MCF 10A (cell line): ENCODE measurements at regions not wholly inside any gene's neighbourhood (a gene's known extent, or its start where the extent isn't known, plus 50 kb on each side); places are given as distances from the start of the nearest gene placed in this dataset.

ENCODE experiments used
- BruUV-seq: library from RNA; stranded (reverse); fragments of 400-500 nt; replicated peaks from 2 replicates; lab custom pipeline; 2021; lab: Mats Ljungman, UMichigan
- CTCF ChIA-PET: fragments of 300-600 bp; sonication (Branson Sonifier 250); formaldehyde crosslinking; extraction: SDS; loops from one replicate; lab custom pipeline; 2021; ENCODE audit warnings: antibody characterized with exemption, inconsistent platforms; lab: Yijun Ruan, JAX
- POLR2A ChIA-PET: fragments of 300-600, 350-650 bp; sonication (Branson Sonifier 250); formaldehyde crosslinking; extraction: SDS; loops from one replicate; lab custom pipeline; 2020; ENCODE audit warnings: antibody characterized with exemption, inconsistent platforms; lab: Yijun Ruan, JAX
- DNase-seq: peaks from one replicate; pipeline ENCODE4 v3.0.0-alpha.2; 2018; ENCODE audit not compliant: unreplicated experiment
- H3K27ac Mint-ChIP-seq: one replicate; pipeline ENCODE4 v1.8.0; 2022; ENCODE audit warnings: mild to moderate bottlenecking, low read depth, mixed read lengths; ENCODE audit not compliant: unreplicated experiment
- H3K27me3 Mint-ChIP-seq: one replicate; pipeline ENCODE4 v1.8.0; 2022; ENCODE audit warnings: mixed read lengths; ENCODE audit not compliant: insufficient read depth, unreplicated experiment
- H3K36me3 Mint-ChIP-seq: one replicate; pipeline ENCODE4 v1.8.0; 2022; ENCODE audit warnings: mild to moderate bottlenecking, moderate library complexity, mixed read lengths; ENCODE audit not compliant: insufficient read depth, unreplicated experiment
- H3K4me1 Mint-ChIP-seq: one replicate; pipeline ENCODE4 v1.8.0; 2022; ENCODE audit warnings: mixed read lengths; ENCODE audit not compliant: insufficient read depth, unreplicated experiment
- H3K4me3 Mint-ChIP-seq: one replicate; pipeline ENCODE4 v1.8.0; 2022; ENCODE audit warnings: mild to moderate bottlenecking, moderate library complexity, mixed read lengths; ENCODE audit not compliant: unreplicated experiment
- H3K9me3 Mint-ChIP-seq: one replicate; pipeline ENCODE4 v1.8.0; 2022; ENCODE audit warnings: mixed read lengths; ENCODE audit not compliant: unreplicated experiment
- intact Hi-C: fragments of 100-400 bp; cut with micrococcal nuclease; formaldehyde crosslinking; loops from 2 replicates; pipeline ENCODE4 v1.14.1; 2022
- TF ChIP-seq, protein P1 (sequence below): fragments of 200-600 bp; IDR thresholded peaks from one replicate; pipeline ENCODE4 v1.8.0; 2022; ENCODE audit warnings: antibody characterized with exemption, mild to moderate bottlenecking; ENCODE audit not compliant: unreplicated experiment

DNA sequence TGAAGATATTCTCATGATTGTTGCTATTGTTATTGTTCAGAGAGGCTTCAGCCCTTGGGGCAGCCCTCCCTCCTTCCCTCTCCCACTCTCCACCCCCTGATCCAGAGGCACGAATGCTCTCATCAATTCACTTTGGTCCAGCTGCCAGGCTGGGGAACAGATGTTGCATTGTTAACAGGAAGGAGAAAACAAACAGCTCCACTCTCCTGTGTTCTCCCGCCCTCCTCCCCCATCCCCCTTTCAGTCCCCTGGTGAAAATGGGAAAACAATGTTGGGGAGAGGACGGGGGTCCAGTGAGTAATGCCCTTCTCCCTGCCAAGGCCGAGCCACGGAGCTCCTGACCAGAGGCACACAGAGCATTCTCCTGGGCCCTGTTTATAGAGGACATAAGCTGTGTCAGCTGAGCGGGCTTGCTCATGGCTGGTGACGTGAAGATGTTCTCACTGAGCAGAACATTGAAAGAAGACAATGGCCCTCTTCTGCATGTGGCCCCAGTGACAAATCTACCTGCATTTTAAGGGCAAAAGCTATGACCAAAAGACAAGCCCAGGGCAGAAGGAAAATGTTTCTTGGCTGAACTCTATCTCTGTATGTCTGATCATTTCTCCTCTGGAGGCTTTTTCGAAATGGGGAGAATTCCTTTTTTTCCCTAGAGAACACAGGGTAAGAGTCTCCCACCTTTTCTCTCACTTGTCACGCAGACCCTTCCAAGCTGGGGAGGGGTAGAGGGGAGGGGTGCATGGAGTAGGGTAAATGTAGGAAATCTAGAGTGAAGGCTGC, 111.7 kb downstream of the GLUL start:
- H3K9me3 Mint-ChIP-seq = no peaks in the 10 kb centered on the region
- intact Hi-C loops = no loop called here
- no peaks in the 10 kb centered on the region for H3K36me3 Mint-ChIP-seq
- no peaks in the 10 kb centered on the region for H3K4me1 Mint-ChIP-seq
- H3K4me3 Mint-ChIP-seq = no peak overlapping the region
- BruUV-seq = no TSS peak
- POLR2A ChIA-PET = interaction anchor here (3.3 kb wide), 1 partner anchor 10 kb away, joined by 22 read pairs; no protein-coding TSS in a partner anchor
- no peaks in the 10 kb centered on the region for H3K27me3 Mint-ChIP-seq
- no peak overlapping the region for H3K27ac Mint-ChIP-seq
- CTCF ChIA-PET = interaction anchor here (0.6 to 2.5 kb wide), 7 partner anchors 9 to 344 kb away, joined by 3 to 15 read pairs (median 5); no protein-coding TSS in a partner anchor
- TF ChIP-seq, protein P1, sequence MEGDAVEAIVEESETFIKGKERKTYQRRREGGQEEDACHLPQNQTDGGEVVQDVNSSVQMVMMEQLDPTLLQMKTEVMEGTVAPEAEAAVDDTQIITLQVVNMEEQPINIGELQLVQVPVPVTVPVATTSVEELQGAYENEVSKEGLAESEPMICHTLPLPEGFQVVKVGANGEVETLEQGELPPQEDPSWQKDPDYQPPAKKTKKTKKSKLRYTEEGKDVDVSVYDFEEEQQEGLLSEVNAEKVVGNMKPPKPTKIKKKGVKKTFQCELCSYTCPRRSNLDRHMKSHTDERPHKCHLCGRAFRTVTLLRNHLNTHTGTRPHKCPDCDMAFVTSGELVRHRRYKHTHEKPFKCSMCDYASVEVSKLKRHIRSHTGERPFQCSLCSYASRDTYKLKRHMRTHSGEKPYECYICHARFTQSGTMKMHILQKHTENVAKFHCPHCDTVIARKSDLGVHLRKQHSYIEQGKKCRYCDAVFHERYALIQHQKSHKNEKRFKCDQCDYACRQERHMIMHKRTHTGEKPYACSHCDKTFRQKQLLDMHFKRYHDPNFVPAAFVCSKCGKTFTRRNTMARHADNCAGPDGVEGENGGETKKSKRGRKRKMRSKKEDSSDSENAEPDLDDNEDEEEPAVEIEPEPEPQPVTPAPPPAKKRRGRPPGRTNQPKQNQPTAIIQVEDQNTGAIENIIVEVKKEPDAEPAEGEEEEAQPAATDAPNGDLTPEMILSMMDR = no peak
- DNase-seq = no peak

DNA sequence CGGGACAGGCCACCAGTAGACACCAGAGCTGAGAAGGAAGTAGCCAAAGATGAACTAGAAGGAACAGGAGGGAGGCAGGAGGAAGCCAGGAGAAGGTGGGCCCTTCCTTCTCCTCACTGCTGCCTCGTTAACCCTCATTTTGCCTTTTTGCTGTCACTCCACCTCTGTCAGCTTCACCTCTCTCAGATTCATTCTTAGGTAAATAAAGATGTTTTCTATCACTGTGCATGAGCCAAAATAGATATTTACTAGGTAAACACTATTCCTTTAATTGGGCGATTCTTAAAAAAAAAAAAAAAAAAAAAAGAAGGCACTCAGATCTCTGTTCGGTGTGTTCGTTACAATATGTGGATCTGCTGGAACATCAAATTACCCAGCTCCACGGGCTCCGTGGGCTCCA, 112.3 kb downstream of the GLUL start:
- H3K27me3 Mint-ChIP-seq = no peaks in the 10 kb centered on the region
- no peaks in the 10 kb centered on the region for H3K9me3 Mint-ChIP-seq
- ChIA-PET POLR2A (interaction anchor here (0.5 to 3.3 kb wide), 4 partner anchors 8 to 101 kb away, joined by 3 to 22 read pairs (median 3); no protein-coding TSS in a partner anchor), CTCF (interaction anchor here (0.6 to 2.5 kb wide), 5 partner anchors 10 to 136 kb away, joined by 3 to 15 read pairs (median 4); no protein-coding TSS in a partner anchor)
- no peaks in the 10 kb centered on the region for H3K36me3 Mint-ChIP-seq
- no peak overlapping the region for H3K27ac Mint-ChIP-seq
- H3K4me3 Mint-ChIP-seq = no peak overlapping the region
- intact Hi-C loops = no loop called here
- H3K4me1 Mint-ChIP-seq = no peaks in the 10 kb centered on the region
- no TSS peak for BruUV-seq
- TF ChIP-seq, protein P1 = no peak
- DNase-seq = no peak

DNA sequence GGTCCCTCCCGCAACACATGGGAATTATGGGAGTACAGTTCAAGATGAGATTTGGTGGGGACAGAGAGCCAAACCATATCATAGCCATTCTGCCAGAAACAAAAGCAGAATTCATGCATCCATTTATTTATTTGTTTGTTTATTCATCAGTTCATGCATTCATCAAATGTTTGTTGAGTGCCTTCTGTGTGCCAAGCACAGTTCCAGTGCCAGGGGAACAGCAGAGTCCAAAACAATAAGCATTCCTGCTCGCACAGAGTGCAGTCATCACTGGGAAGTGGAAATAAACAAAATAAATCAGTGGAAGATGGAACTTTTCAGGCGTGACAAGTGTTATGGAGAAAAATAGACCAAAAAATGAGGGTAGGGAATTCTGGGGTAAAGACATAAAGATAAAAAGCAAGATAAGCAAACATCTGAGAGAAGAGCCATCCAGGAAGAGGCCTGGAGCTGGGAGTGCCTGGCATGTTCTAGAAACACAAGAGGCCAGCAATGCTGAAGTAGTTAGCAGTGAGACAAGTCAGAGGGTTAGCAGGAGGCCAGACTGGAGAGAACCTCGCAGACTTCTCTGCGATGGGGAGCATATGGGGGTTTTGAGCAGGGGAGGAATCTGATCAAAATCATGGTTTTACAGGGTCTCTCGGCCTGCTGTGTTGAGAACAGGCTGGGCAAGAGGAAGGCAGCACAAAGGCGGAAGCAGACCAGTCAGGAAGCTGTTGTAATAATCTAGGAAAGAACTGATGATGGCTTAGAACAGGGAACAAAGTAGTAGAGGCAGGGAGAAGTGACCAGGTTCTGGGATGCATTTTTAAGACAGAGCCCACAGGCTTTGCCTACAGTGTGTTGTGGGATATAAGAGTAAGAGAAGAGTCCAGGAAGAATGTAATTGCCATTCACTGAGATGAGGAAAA, 113.2 kb downstream of the GLUL start:
- CTCF ChIA-PET = interaction anchor here (0.6 to 2.5 kb wide), 4 partner anchors 11 to 135 kb away, joined by 3 to 15 read pairs (median 5); no protein-coding TSS in a partner anchor
- Mint-ChIP-seq H3K36me3 (no peaks in the 10 kb centered on the region), H3K27me3 (no peaks in the 10 kb centered on the region), H3K9me3 (no peaks in the 10 kb centered on the region), H3K27ac (no peak overlapping the region), H3K4me3 (no peak overlapping the region), H3K4me1 (no peaks in the 10 kb centered on the region)
- POLR2A ChIA-PET = interaction anchor here (0.5 to 3.3 kb wide), 4 partner anchors 8 to 102 kb away, joined by 3 to 22 read pairs (median 3); no protein-coding TSS in a partner anchor
- TF ChIP-seq, protein P1 = no peak
- no peak for DNase-seq
- intact Hi-C loops = no loop called here
- no TSS peak for BruUV-seq
